ENCODE measurements at regions not wholly inside any gene's neighbourhood (a gene's known extent, or its start where the extent isn't known, plus 50 kb on each side); places are given as distances from the start of the nearest gene placed in this dataset.

GRCh38 chr9:88077071-88077617 lies 61.1 kb downstream of the SPATA31C2 start:
- TF ChIP-seq CTCF (IDR thresholded peaks at IDR 0.05; ENCODE audit: low read depth, low read length, missing control alignments), result no peak
- DNase-seq (ENCODE audit: extremely low read depth, low read depth), result no peak
- H3K4me3 ChIP-seq (replicated peaks; ENCODE audit: low read depth, low read length), result no peak overlapping the region

GRCh38 chr9:88076286-88077070 lies 61.8 kb downstream of the SPATA31C2 start:
- TF ChIP-seq CTCF (IDR thresholded peaks at IDR 0.05; ENCODE audit: low read depth, low read length, missing control alignments), result no peak
- peak overlapping the region; percentile 53 for H3K4me3 ChIP-seq (replicated peaks; ENCODE audit: low read depth, low read length)
- no peak for DNase-seq (ENCODE audit: extremely low read depth, low read depth)

GRCh38 chr9:88075966-88076285 lies 62.3 kb downstream of the SPATA31C2 start:
- H3K4me3 ChIP-seq (replicated peaks; ENCODE audit: low read depth, low read length), result peak overlapping the region; percentile 53
- TF ChIP-seq CTCF (IDR thresholded peaks at IDR 0.05; ENCODE audit: low read depth, low read length, missing control alignments), result no peak
- DNase-seq (ENCODE audit: extremely low read depth, low read depth), result no peak

- peak overlapping the region; percentile 53 for H3K4me3 ChIP-seq (replicated peaks; ENCODE audit: low read depth, low read length)
- DNase-seq (ENCODE audit: extremely low read depth, low read depth), result no peak
- no peak for TF ChIP-seq CTCF (IDR thresholded peaks at IDR 0.05; ENCODE audit: low read depth, low read length, missing control alignments)
Measured at GRCh38 chr9:88075506-88075905, 62.8 kb downstream of the SPATA31C2 start.

- no peak for DNase-seq (ENCODE audit: extremely low read depth, low read depth)
- no peak overlapping the region for H3K4me3 ChIP-seq (replicated peaks; ENCODE audit: low read depth, low read length)
- no peak for TF ChIP-seq CTCF (IDR thresholded peaks at IDR 0.05; ENCODE audit: low read depth, low read length, missing control alignments)
Measured at GRCh38 chr9:88074931-88075330, 63.3 kb downstream of the SPATA31C2 start.

GRCh38 chr9:88072831-88073375 lies 65.4 kb downstream of the SPATA31C2 start:
- no peak for TF ChIP-seq CTCF (IDR thresholded peaks at IDR 0.05; ENCODE audit: low read depth, low read length, missing control alignments)
- DNase-seq (ENCODE audit: extremely low read depth, low read depth), result no peak
- no peak overlapping the region for H3K4me3 ChIP-seq (replicated peaks; ENCODE audit: low read depth, low read length)
